Pons (tissue), 1 donor: ENCODE measurements at regions not wholly inside any gene's neighbourhood (a gene's known extent, or its start where the extent isn't known, plus 50 kb on each side); places are given as distances from the start of the nearest gene placed in this dataset.
"Not testable (repeated sequence)": the region's sequence is repeated elsewhere in the genome, so short reads cannot be mapped to it uniquely, and the experiment has no call there.

ENCODE experiments used
- DNase-seq: peaks from one replicate; pipeline ENCODE4 v3.0.0-alpha.2; 2016; ENCODE audit warnings: low spot score

DNA sequence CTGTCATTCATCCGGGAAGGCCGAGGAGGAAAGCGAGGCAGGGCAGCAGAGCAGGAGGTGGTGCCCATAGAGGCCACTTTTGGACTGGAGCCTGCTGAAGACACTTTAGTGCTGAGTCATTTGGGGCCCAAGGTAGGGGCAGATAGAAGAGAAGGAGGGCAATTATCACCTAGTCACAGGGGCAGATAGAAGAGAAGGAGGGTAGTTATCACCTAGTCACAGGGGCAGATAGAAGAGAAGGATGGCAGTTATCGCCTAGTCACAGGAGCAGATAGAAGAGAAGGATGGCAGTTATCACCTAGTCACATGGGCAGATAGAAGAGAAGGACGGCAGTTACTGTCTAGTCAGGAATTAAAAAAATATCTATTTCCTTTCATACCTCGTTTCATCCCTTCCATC, 1372.6 kb downstream of the FOXD4L5 start:
- not testable (repeated sequence) for DNase-seq

DNA sequence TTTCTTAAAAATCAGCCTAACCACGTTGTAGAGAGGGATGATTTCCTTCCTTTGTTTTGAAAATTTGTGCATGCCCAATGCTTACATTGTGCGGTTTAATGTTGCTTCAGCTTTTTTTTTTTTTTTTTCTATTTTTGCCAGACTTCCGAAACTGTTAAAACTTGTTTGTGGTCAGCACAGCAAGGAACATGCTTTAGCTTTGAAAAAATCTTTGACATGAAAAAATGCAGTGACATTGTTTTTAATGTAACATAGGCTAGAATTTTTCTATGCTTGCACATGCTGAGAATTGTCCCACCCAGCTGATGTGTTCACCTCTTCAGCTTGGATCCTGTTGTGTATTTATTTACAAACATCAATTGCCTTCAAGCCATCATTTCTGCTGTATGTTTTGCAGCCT, 1375.9 kb downstream of the FOXD4L5 start:
- not testable (repeated sequence) for DNase-seq

DNA sequence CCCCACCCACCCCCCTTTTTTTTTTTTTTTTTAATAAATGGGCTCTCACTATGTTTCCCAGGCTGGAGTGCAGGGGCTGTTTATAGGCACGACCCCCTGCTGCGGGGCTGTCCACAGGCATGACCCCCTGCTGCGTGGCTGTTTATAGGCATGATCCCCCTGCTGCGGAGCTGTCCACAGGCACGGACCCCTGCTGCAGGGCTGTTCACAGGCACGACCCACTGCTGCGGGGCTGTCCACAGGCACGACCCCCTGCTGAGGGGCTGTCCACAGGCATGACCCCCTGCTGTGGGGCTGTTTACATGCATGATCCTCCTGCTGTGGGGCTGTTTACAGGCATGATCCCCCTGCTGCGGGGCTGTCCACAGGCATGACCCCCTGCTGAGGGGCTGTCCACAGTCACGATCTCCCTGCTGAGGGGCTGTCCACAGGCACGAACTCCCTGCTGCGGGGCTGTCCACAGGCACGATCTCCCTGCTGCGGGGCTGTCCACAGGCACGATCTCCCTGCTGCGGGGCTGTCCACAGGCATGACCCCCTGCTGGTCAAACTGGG, 1385.3 kb downstream of the FOXD4L5 start:
- not testable (repeated sequence) for DNase-seq

DNA sequence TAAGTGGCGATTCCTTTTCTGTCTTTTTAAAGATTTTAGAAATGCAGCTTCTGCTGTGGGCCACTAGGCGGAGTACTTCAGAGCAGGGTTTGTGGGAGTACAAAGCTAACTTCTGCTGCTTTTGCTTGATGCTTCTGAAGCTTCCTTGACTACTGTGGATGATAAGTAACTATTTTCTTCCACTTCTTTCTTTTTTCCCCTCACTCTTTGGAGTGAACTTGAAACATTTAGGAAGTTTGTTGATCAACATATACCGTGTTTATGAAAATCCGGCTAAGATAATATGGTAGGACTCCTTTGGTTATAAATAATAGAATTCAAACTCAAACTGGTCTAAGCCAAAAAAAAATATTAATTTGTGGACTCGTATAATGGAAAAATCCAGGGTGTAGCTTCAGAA, 1403.6 kb downstream of the FOXD4L5 start:
- DNase-seq = not testable (repeated sequence)

DNA sequence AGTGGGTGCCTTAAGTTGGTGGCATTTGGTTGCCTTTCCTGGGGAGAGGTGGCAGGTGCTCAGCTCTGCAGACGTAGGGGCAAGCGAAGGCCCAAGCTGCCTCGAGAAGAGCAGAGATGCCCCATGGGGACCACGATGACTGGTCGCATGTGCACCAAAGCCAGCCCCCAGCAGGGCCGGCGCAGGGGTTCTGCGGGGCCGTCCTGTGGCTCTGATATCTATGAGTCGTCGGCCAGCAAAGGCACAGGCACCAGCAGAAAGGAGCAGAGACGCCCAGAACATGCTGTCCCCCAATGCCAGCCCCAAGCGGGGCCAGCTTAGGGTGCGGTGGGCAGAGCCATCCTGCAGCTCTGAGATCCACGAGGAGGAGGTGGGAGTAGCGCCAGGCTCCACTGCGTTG, 1408.6 kb downstream of the FOXD4L5 start:
- DNase-seq = not testable (repeated sequence)

DNA sequence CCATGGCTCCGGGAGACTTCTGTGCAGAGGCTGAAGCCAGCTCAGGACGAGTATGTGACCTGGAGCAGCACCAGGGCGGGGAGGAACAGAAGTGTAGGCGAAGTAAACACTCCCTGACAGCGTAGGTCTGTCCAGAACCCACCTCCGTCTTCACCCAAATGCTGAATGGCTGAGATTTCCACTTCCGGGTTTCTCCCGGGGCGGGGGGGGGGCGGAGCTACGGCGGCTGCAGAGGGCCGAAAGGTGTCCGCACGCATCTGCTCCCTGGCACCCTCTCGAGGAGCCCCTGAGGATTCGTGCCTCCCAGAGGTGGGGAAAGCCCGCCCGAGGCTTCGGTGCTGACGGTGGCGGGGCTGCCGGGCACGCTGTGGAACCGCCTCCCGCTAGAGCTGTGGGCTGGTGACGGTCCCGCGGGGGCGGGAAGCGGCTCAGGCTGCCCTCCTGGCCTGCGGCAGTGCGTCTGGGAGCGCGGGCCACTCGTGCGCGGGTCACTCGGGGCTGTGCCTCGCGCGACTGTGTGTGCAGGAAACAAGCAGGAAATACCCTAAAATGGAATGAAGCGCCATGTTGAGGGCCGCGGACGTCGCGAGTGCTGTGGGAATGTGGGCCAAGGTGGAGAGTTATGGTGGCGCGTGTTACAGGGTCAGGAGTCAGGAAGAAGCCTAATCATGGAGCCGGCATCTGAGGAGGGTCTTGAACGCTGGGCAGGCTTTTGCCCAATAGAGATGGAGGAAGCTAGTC, 1425.4 kb downstream of the FOXD4L5 start:
- DNase-seq = no peak

DNA sequence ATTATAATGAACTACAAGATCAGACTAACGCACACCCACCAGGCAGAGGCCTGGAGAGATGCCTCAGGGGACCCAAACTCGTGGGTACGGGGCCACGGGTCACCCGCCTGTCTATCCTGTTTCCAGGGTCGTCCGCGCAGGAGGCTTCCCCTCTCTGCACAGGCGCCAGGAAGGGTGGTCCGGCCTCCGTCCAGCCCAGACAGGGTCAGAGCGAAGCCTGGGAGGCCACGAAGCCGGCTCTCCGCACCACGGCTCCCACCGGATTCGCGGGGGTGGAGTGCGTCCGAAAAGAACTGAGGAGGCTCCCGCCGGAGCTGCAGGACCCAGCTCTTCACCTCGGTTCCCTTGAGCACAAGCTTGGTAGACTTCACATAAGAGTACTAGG, 1425.9 kb downstream of the FOXD4L5 start:
- not testable (repeated sequence) for DNase-seq

DNA sequence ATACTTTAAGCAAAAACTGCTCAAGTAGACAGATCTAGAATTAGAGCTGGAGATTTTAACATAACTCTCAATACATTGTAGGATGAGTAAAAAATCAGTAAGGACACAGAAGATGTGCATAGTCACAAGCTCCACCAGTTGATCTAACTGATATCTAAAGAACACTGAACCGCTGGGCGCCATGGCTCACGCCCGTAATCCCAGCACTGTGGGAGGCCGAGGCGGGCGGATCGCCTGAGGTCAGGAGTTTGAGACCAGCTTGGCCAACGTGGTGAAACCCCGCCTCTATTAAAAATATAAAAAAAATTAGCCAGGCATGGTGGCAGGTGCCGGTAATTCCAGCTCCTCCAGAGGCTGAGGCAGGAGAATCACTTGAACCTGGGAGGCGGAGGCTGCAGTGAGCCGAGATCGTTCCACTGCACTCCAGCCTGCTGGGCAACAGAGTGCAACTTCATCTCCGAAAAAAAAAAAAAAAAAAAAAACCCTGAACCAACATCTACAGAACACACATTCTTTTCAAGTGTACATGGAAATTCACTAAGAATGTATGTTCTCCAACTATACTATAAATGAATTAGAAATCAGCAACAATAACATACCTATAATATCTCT, 1431.8 kb downstream of the FOXD4L5 start:
- DNase-seq = not testable (repeated sequence)

DNA sequence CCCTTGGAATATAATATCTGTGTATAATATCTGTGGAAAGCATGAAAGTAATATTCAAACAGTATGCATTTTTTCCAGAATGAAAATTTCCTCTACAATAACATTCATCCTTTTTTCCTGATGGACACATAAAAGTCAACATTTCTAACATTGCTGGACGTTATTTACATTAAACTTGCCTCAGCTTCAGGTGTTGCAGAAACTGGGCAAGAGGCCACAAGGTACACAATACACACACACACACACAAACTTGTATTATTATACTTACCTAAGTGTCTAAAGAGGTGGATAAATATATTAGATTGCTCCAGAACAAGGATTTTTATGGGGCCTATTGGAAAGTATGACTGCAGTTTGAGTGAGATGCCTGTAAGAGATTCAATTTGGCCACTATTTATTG, 1460.2 kb downstream of the FOXD4L5 start:
- DNase-seq = not testable (repeated sequence)

DNA sequence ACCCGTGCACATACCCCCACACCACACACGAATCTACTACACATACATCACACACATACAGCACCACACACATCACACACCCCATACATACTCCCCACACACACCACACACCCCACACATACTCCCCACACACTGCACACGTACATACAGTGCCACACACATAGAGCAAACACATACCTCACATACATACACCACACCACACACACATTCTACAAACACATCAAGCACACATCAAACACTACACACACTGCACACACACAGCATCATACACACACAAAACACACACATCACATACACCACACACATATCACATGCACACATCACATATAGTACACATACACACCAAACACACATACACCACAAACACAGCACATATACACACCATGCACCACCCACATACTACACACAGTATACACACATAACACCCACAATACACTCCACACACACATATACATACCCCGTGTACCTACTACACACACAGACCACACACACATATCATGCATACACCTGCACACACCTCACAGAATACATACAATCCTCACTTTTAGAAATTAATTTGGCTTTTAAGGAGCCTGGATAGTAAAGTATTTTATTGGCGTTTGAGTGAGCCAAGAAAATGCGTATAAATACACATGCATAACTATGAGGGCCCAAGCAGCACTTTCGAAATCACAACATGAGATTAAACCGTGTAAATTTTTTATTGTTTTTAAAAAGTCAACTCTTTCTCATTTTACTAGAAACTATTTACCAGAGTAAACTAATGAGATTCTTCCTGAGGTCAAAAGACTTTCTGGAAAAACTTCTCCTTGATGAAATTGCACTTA, 1461.4 kb downstream of the FOXD4L5 start:
- not testable (repeated sequence) for DNase-seq

DNA sequence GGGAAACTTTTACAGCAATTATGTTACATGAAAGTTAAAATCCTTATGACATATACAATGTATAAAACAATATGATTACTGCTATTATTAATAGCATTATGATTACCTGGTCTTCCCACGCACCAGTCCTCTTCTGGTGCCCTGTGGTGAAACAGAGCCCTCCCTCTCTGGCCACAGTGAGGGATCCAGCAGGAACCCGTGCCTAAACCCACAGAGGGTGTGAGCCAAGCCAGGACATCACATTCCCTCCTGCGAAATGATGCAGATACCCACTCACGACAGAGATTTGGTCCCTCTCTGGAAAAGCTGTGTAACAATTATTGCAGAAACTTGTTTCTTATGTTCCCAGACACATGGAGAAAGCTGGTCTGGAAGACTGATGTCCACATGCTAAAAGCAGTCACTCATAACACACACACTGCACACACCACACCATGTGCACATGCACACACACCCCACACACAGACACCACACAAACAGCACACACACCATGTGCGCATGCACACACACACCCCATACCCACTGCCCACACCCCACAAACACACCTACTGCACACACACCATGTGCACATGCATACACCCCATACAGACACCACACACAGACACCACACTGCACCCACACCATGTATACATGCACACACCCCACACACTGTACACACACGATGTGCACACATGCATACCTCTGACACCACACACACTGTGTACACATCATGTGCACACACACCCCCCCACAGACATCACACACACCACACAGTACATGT, 1462.2 kb downstream of the FOXD4L5 start:
- not testable (repeated sequence) for DNase-seq

DNA sequence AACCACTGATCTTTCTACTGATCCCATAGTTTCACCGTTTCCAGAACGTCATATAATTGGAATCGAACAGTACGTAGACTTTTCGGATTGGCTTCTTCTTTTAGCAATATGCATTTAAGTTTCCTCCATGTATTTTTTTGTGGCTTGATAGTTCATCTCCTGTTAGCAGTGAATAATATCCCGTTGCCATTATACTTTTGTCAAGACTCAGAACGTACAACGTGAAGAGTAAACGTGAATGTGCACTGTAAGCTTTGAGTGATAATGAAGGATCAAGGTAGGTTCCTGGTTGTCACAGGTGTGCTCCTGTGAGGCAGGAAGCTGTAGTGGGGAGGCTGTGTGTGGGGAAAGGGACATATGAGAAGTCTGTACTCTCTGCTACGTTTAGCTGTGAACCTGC, 1463.7 kb downstream of the FOXD4L5 start:
- DNase-seq = peak; percentile 46

DNA sequence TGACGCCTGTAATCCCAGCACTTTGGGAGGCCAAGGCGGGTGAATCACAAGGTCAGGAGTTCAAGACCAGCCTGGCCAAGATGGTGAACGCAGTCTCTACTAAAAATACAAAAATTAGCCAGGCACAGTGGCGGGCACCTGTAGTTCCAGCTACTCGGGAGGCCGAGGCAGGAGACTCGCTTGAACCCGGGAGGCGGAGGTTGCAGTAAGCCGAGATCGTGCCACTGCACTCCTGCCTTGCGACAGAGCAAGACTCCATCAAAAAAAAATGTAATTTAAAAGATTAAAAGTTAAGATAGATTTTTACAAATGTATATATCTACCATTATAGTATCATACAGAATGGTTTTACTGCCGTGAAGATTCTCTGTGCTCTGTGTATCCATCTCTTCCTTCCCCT, 1464.1 kb downstream of the FOXD4L5 start:
- not testable (repeated sequence) for DNase-seq

DNA sequence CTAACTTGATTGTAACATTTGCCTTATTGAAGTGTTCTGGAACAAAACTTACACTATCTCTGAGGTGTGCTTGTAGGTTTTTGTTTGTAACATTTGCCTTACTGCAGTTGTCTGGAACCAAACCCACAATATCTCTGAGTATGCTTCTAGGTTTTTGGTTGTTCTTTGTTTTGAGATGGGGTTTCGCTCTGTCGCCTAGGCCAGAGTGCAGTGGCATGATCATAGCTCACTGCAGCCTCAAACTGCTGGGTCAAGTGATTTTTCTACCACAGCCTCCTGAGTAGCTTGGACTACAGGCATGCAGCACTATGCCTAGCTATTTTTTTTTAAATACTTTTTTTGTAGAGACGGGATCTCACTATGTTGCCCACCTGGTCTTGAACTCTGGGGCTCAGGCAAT, 1464.6 kb downstream of the FOXD4L5 start:
- DNase-seq = not testable (repeated sequence)

DNA sequence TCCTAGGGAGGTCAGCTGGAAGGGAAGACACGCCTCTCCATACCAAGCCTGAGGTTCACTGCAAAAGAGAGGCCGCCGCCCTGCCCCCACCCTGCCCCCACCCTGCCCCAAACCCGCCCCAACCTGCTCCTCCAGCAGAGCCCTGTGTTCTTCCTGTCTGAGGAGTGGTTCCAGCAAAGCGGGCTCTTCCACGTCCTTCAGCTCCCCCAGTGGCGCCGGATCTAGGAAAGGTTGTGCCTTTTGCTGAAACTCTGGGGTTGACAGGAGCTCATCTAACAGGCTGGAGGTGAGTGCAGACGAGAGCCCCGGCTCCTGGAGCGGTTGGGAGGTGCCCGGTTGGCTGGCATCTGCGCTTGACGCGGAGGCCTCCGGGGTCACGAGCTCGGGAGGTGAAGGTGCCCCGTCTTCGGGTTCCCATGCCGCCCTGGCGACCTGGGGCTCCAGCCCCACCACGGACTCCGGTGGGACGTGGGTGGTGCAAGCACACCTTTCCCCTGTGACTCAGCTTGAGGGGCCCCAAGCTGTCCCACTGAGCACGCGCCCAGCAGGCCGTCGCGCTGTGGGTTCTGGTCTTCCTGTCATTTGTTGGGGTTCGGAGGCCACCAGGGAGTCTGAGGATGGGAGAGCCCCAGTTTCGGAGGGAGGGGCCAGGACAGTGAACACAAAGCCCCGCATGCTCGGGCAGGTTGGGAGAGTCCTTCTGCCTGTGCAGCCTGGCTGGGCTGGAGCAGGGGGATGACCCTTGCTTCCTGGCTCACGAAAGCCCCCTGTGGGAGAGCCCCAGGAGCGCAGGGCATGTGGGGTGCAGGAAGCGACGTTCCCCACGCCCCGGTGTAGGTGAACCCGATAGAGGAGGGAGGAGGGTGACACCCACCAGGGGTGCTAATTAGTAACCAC, 1467.1 kb downstream of the FOXD4L5 start:
- peak; percentile 53 for DNase-seq

DNA sequence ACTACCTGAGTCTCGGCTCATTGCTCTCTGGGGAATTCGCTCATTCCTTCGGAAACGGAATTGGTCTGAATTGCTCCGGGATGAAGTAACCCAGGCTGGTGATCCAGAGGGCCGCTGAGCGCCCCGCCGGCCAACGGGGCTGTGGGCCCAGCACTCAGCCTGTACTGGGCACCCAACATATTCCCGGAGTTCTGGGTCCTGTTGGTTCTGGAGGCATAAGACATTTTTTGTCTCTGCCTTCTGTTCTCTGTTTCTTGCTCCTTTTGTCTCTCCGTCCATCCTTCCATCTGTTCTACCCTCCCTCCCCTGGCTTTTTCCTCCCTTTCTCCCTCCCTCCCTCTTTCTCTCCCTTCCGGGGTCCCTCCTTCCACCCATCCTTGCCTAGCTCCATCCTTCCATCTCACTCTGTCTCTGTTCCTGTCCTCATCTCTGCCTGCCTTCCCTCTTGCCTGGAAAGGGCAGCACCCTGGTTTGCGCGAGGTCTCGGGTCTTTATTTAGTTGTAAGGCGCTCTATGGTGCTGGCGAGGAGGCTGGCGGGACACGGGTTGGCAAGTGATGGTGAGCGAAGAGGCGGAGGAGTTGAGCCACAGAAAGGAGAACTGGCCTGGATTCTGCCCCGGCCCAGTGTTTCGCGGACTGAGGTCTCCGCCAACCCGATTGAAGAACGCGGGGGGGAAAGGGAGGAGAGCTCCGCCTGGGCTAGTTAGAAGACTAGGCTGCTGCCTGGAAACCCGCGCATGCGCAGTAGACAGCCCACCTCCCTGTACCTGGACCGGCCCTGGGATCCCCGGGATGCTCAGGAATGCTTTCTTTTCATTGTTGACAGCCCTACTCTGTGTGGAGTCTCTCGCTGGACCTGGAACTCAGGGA, 1468.0 kb downstream of the FOXD4L5 start:
- DNase-seq = peak; percentile 94

DNA sequence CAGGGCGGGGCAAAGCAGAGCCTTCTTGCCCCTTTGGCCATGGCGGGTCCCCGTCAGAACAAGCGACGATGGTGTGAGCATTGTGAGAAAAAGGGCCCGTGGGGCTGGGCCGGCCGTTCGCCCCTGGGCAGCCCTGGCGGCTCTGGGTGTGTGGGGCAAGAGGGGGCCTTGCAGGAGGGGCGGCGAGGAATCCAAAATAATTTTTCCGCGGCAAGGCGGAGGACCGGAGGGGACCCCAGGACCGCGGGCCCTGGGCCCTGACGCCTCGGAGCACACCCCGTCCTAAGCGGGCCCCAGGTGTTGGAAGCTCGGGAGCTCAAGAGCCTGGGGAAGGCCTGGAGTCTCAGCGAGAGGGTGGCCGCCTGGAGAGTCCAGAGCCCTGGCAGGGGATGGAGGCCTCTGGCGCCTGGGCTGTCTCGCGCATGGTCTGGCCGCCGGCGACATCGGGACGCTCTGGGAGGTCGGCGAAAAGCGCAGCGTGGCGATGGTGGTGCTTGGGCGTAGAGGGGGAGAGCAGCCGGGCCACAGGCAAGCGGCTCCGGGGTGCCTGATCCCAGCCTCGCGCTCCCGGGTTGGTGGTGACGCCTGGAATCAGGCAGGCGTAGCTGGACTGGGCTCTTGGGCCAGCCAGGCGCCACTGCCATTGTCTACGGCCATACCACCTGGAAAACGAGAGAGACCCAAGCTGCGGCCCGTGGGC, 1469.9 kb downstream of the FOXD4L5 start:
- DNase-seq = not testable (repeated sequence)

DNA sequence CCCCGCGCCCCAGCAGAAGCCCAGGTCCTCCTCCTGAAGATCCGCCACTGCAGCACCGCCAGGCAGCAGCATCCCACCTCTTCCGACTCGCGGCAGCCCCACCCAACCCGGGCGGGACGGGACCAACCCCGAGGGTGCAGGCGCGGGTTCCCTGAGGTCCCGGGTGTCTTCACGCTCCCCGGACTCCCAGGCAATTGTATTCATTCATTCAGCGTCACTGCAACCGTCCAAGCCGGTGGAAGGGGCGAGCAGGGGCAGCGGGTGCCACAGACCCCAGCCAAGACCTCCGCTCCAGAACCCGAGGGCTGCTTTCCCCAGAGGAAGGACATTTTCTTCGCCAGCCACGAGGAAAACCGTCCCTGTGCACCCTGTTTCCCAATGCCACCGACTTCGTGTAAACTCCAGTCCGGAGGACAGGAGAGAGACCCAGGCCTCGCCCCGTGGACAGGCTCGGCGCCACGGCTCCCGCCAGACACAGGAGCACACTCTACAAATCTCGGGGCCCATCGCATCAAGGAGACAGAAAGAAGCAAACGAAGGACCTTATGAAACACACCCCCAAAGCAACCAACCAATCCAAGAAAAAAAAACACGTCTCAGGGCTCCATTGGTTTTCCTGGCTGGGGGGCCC, 1471.5 kb downstream of the FOXD4L5 start:
- DNase-seq = not testable (repeated sequence)

DNA sequence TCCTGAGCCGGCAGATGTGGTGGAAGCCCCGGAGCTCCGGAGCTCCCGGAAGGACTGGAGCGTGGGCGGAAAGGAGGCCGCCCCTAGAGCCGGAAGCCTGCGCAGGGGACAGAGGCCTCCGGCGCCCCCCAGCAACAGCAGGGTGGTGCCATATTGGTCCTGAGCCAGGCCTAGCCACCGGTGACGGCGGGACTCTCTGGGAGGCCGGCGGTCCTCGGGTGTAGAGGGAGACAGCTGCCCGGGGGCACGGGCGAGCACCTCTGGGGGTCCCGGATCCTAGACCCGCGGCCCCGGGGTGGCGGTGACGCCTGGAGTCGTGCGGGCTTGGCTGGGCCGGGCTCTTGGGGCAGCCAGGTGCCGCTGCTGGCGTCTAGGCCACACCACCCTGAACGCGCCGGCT, 1472.2 kb downstream of the FOXD4L5 start:
- not testable (repeated sequence) for DNase-seq
